ENCODE measurements at regions not wholly inside any gene's neighbourhood (a gene's known extent, or its start where the extent isn't known, plus 50 kb on each side); places are given as distances from the start of the nearest gene placed in this dataset.

- Histone ChIP-seq H3K9me3 (ENCODE audit: severe bottlenecking) (no peaks in the 10 kb centered on the region), H3K27me3 (ENCODE audit: insufficient read depth, low read depth, severe bottlenecking) (no peaks in the 10 kb centered on the region), H3K4me3 (ENCODE audit: low read depth, low read length) (no peak overlapping the region), H3K27ac (no peak overlapping the region), H3K36me3 (no peaks in the 10 kb centered on the region)
- no peak for TF ChIP-seq CTCF (IDR thresholded peaks at IDR 0.05; ENCODE audit: low read depth, low read length)
- no peak for DNase-seq
These were observed 75.5 kb upstream of the UNC5A start for GRCh38 chr5:176734756-176735342.

DNA sequence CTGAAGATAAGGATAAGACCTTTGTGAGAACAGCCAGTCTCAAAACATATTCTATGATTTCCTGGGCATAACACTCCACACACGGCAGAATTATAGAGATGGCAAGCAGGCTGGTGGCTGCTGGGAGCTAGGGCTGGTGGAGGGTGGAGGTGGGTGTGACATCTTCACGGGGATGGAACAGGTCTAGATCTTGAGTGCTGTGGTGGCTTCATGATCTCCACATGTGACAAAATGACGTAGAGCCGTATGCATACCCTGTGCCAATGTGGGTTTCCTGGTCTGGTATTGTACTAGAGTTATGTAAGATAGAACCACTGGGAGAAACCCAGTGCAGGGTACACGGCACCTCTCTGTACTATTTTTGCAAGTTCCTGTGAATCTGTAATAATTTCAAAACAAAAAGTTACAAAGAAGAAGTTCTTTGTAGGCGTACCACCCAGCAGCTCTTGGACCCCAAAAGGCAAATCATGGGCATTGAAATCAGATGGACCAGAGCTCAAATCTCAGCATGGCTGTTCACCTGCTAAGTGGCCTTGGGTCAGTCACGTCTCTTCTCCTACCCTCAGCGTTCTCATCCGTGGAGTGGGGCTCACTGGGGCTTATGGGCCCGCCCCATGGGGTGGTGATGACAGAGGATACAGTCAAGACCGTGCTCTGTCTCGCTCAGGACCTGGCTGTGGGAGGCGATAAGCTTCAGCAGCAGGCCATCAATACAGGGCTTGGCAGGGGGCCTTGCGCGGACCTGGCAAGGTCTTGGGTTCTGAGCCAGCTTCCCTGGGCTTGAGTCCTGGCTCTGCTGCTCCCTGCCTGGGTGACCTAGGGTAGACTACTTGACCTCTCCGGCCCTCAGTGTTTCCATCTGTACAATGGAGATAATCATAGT is 74.7 kb upstream of the UNC5A start:
- no peak overlapping the region for H3K4me3 ChIP-seq (ENCODE audit: low read depth, low read length)
- no peaks in the 10 kb centered on the region for H3K27me3 ChIP-seq (ENCODE audit: insufficient read depth, low read depth, severe bottlenecking)
- no peak for TF ChIP-seq CTCF (IDR thresholded peaks at IDR 0.05; ENCODE audit: low read depth, low read length)
- no peak overlapping the region for H3K27ac ChIP-seq
- DNase-seq, result no peak
- H3K9me3 ChIP-seq (ENCODE audit: severe bottlenecking), result no peaks in the 10 kb centered on the region
- no peaks in the 10 kb centered on the region for H3K36me3 ChIP-seq

DNA sequence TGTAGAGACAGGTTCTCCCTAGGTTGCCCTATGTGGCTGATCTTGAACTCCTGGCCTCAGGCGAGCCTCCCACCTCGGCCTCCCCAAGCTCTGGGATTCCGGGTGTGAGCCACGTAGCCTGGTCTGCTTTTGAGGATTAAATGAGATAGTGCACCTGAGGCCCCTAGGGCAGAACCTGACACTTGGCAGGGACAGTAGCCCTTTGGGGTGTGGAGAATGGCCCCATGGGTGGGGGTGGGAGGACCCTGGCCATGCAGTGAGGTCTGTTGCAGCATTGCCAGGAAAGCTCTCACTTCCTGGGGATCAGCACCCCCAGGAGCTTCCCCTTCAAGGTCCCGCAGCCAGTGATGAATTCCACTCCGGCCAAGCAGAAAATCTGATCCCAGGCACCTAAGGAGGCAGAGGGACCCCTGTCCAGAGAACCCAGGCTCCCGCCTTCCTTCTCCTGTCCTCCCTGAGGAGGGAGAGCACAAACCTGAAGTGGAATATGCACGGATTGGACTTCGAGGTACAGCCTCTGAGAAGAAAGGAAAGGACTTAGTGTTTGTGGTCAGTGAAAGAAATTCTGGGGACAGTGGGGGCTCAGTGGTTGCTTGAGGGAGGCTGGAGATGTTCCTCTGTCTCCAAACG is 73.9 kb upstream of the UNC5A start:
- no peak for DNase-seq
- Histone ChIP-seq H3K4me3 (ENCODE audit: low read depth, low read length) (no peak overlapping the region), H3K36me3 (no peaks in the 10 kb centered on the region), H3K9me3 (ENCODE audit: severe bottlenecking) (no peaks in the 10 kb centered on the region), H3K27me3 (ENCODE audit: insufficient read depth, low read depth, severe bottlenecking) (no peaks in the 10 kb centered on the region), H3K27ac (no peak overlapping the region)
- no peak for TF ChIP-seq CTCF (IDR thresholded peaks at IDR 0.05; ENCODE audit: low read depth, low read length)

GRCh38 chr5:176736931-176737745 is 73.2 kb upstream of the UNC5A start:
- Histone ChIP-seq H3K27me3 (ENCODE audit: insufficient read depth, low read depth, severe bottlenecking) (no peaks in the 10 kb centered on the region), H3K9me3 (ENCODE audit: severe bottlenecking) (no peaks in the 10 kb centered on the region), H3K36me3 (no peaks in the 10 kb centered on the region), H3K27ac (no peak overlapping the region), H3K4me3 (ENCODE audit: low read depth, low read length) (no peak overlapping the region)
- TF ChIP-seq CTCF (IDR thresholded peaks at IDR 0.05; ENCODE audit: low read depth, low read length), result no peak
- DNase-seq, result no peak

GRCh38 chr5:176737746-176738636 is 72.4 kb upstream of the UNC5A start:
- Histone ChIP-seq H3K27me3 (ENCODE audit: insufficient read depth, low read depth, severe bottlenecking) (no peaks in the 10 kb centered on the region), H3K4me3 (ENCODE audit: low read depth, low read length) (no peak overlapping the region), H3K27ac (no peak overlapping the region), H3K36me3 (no peaks in the 10 kb centered on the region), H3K9me3 (ENCODE audit: severe bottlenecking) (no peaks in the 10 kb centered on the region)
- DNase-seq, result no peak
- no peak for TF ChIP-seq CTCF (IDR thresholded peaks at IDR 0.05; ENCODE audit: low read depth, low read length)

Measured in WERI-Rb-1 (cell line).